HG03135 (cell line): ENCODE measurements at regions not wholly inside any gene's neighbourhood (a gene's known extent, or its start where the extent isn't known, plus 50 kb on each side); places are given as distances from the start of the nearest gene placed in this dataset.
"Not testable (repeated sequence)": the region's sequence is repeated elsewhere in the genome, so short reads cannot be mapped to it uniquely, and the experiment has no call there.

Experiments
- ATAC-seq: cut with Tn5 transposase; IDR thresholded peaks from one replicate; pipeline ENCODE4 v1.9.1; 2021; ENCODE audit warnings: mild to moderate bottlenecking, moderate library complexity; ENCODE audit not compliant: unreplicated experiment

DNA sequence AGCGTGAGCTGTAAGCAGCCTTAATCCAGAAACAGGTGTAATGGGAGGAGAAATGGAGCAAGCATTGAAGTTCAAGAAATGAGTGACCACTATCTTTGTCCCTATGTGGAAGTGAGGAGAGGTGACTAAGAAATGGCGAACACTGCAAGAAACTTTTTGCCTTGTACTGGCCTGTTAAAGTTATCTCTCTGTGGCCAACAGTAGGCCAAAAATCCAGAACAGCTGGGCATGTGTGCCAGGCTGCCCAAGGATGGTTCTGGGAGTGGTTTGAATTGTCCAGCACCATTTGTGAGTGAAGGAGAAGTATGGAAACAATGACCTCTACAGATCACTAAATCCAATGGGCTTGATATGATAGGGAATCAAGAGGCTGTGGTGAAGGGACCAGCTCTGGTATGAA lies 83.3 kb upstream of the FRMD6 start:
- no peak for ATAC-seq

DNA sequence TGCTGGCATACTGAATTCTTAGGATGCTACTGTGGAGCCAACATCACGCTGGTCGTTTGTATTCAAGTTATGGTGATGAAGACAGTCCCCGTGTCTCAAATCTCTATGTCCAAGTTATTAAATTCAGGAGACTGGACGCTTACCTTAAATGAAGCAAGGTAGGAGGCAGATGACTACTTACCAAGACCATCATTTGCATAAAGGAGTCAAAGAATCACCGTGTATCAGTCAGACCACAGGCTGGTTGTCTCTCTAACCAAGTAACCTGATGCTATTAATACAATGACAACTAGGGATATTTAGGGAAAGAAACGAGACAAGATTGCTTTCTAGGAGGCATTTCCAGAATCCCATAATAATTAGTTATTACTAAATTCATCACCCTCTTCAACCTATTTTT lies 78.1 kb upstream of the FRMD6 start:
- no peak for ATAC-seq

DNA sequence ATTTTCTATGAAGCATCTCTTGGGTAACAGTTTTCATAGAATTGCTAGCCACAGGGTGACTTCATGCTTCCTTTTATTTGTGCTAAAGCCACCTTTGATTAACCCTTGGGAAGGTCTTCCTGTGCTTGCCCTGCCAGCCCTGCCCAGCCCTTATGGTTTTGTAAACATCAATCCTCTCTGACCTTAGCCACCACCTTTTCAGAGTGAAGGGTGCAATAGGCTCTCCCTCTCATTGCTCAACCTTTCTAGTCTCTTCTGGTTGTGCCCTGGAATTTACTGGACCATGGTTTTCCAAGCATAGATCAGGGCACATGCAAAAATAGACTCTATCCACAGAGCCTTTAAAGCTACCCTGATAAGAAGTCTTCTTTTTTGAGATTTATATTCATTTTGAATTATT lies 77.7 kb upstream of the FRMD6 start:
- no peak for ATAC-seq

DNA sequence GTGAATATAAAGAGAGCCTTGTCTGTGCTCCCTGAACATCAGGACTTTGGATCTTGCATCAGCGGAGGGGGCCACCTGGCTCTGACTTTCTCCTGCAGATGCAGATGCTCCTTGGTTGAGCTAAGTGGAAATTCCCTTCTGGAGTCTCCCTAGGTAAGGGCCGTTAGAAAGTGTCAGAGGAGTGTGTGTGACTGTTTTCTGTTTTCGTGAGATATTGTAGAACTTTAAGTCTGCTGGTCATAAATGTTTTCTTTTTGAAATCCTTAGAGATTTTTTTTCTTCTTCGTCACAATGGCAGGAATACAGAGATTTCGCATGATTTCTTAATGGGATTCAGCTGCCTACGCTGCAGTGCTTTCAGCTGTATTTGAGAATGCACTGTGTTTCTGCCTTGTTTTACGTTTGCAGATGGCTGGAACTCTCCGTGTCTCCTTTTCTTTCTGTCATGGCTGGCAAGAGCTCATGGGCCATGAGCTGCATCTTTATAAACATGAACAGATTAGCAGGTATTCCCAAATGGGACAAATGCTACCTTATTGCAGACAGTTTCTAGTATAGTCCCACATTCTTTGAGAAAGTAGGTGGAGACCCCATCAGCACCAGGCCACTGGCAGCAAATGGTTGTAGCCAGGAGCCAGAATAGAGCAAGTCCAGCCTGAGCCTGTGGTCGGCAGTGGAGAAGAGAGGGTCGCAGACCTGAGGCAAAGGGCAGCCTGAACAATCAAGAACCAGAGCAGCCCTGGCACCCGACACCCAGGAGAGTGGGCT lies 76.2 kb upstream of the FRMD6 start:
- no peak for ATAC-seq

DNA sequence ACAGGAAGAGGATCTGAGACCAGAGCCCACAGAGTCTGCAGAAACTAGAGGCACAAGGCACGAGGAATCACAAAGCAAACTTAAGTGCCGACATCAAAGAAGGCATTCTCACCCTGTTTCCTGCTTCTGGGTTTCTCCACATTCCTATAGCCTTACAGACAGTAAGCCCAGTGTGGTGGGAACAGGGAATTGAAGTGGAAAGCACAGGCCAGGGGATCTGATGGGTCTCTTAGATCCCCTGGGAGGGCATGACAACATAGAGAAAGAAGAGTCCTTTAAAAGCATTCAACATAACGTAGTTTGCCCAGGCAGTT lies 75.6 kb upstream of the FRMD6 start:
- no peak for ATAC-seq

DNA sequence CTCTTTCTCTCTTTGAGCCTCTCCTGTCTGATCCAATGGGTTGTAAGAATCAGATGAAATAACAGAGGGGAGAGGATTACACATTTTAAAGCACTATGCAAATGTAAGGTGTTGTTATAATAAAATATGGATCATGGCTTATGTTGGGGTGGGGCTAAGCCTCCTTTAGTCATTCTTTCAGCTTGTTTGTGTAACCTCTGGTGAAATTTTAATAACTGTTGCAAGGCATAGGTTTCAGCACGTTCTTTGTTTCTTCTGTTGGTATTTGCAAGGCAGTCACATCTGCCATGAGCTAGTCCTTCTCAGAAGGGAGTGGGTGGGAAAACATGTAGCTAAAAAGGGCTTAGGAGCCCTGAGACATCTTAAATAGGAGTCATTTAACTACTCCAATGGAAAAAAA lies 74.8 kb upstream of the FRMD6 start:
- no peak for ATAC-seq

DNA sequence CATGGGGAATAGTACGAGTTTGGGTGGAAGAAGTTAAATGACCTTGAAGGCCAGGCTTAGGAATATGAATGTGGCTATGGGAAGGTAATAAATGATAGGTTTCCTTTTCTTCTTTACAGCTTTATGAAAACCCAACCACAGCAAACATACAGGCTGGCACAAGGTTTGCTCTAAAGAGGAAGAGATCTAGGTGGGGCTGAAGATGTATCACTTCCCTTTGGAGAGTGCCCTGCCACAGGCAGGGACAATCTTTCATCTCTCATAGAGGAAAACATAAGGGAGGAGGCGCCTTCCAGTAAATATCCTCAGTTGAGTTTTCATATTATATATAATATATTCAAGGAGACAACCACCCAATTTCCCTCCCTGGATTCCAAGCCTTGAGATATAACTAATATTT lies 72.9 kb upstream of the FRMD6 start:
- no peak for ATAC-seq

DNA sequence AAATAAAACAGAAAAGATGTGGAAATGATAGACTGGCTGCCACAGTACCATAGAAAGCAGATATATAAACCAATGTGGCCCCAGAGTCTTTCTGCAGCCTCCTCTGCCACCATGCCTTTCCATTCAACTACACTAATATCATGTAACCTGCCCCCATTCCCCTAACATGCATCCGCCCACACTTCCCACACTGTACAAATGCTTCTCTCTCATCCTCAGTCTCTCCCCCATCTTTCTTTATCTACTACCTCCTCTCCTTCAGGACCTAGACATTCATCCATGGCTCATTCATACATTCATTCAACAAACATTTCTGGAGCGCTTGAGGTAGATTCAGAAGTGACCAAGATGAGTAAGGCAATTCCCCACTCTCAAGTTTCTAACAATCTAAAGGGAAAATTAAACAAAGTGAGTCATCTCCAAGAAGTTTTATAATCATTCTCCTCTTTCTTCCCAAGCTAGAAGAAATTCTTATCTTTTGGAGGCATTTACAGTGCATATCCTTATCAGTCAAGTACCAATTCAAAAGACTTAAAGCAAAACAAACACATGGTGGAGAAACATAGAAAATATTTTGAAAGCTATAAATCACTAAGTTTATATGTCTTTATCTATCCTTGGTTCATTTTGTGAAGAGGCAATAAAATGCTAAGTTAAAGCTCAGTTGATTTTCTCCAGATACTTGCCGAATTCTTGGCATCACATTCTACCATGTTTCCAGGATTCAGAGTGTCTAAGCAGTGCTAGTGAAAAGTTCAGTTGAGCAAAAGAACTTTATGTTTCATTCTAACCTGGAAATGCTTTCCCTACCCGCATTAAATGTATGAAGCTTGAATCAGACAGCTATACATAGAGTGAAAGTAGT lies 70.5 kb upstream of the FRMD6 start:
- ATAC-seq: no peak

DNA sequence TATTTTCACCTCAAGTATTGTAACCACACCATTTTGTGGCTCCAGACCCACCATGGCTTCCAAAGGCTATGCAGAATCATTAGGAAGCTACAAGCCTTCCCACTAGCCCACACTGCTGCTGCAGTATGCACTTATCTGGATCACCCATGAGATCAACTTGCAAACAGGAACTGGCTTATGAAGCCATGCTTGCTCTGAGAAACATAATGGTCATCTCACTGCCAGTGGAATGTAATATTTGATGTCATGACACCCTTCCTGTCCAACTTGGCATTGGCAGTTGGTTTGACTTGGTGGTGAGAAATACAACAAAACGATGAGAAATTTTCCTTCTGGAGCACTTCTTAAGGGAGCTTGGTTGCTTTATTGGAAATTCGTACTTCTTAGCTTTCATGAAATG lies 69.3 kb upstream of the FRMD6 start:
- ATAC-seq: no peak

DNA sequence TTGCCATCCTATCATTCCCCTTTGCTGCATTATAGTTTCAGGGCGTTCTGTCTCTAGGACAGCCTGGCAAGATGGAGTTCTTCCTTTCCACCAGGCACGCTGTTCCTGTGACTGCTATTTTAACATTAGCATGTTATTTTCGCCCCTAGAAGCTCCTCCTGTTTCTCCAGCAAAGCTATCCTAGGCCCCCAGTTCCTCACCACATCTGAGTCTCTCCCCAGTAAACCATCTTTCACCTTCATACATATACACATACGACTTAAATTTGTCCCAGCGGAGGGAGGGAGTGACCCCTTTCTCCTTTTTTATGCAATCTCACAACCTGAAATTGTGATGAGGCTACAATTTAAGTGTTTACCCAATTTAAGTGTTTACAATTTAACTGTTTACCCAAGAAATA lies 66.7 kb upstream of the FRMD6 start:
- ATAC-seq: no peak

DNA sequence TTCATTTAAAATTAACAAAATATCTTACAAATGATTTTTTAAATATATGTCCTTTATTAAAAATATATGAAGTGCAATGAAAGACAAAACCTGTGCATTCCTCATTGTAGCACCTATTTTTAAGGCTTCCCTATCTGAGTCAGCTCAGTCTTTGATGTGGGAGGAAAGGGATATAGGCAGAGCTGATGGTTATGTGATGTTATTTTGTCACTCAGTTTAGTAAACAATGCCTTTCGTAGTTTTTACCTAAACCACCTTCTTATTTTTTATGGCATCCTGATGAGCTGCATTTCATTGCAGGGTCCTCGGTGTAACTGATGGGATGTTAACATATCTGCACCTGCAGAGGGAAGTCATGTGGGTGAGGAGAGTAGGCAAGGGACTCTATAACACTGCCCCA lies 58.9 kb upstream of the FRMD6 start:
- ATAC-seq: no peak

DNA sequence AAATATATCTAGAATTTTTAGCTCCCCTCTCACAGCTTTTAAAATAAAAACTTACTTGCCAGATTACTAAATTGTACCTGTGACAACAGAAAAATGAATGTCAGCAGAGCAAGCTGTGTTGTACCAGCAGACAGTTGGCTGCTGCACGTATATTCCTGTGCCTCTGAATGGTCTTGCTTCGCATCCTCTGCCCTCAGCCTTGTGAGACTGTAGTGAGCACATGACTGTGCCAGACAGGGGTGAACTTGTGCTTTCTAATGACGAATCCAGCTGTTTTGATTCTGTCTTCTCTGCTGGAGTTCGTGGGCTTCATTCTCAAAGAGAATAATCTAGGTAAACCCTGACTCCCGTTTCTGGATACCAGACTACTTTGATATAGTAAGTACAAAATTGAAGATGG lies 58.3 kb upstream of the FRMD6 start:
- ATAC-seq: no peak

DNA sequence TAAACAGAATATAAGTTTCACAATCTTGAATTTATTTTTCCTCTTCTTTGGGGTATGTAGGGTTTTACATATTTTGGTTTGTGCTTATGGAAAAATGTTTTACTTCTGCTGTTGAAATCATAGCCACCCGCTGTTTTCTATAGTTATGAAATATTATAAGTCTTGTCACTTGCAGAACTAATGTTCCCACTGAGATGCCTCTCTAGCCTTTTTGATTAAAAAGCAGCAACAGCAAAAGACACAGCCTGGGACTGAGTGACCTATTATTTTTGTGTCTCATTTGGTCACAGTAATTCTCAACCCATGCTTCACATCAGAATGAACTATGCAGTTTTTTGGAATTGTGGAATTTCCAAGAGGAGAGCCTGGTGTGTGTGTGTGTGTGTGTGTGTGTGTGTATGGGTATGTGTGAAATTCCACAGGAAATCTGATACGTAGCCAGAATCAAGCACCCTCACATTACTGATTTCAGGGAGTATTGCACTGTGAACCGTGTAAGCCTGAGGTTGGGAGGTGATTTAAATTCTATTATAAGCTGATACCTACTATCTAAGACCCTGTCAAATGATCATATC lies 55.7 kb upstream of the FRMD6 start:
- no peak for ATAC-seq

DNA sequence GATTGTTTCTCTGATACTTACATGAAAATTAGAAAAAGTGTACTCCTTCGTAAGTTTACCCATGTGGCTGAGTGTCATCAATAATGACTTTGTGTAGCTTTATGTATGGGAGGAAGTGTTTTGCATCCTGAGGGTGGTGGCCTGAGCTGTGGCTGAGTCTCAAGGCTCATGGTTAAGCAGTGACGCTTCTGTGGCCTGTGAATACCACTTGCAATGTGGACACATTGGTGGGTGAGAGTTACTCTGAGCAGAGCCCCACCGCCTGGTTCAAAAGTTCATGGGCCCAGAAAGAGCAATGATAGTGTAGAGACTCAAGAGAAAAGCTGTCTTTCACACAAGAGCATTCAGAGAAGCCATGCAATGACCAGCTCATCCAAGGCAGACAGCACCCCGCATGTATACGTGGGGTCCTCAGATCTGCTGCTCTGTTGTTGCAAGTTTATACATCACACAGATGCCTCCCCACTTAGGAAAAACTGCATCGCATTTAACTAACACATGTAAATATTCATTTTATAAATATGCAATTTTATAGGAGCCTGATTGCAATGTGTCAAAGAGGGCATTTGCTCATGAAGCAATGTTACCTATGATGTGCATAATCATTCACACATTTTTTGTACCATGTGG lies 55.1 kb upstream of the FRMD6 start:
- no peak for ATAC-seq

DNA sequence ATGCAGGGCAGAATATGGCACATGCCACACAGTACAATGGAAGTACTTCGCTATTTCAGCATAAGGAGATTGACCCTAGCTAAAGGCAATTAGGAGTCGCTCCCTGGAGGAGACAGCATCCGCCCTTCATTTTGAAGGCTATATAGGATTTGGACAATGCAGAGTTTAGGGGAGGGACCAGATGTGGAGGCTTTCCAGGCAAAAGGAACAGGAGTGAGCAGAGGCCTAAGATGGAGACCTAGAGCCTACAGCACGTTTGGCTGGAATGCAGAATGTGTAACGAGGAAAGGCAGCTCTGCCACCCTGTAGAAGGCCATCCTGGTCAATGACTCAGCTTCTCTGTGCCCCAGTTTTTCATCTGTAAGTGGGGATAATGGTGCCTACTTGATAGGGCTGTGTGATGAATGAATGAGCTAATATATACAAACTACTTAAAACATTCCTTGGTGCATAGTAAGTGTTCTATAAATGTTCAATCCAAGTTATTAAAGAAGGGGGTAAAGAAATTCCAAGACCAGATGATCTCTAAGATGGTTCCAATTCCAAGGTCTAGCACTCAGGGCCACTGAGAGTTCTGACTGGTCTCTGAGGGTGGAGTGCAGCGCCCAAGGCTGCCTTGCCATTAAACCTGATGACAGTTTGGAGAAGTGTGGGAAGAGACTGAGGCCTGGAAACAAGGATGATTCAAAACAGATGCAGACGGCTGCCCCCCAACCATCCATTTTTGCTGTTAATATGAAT lies 54.3 kb upstream of the FRMD6 start:
- no peak for ATAC-seq

DNA sequence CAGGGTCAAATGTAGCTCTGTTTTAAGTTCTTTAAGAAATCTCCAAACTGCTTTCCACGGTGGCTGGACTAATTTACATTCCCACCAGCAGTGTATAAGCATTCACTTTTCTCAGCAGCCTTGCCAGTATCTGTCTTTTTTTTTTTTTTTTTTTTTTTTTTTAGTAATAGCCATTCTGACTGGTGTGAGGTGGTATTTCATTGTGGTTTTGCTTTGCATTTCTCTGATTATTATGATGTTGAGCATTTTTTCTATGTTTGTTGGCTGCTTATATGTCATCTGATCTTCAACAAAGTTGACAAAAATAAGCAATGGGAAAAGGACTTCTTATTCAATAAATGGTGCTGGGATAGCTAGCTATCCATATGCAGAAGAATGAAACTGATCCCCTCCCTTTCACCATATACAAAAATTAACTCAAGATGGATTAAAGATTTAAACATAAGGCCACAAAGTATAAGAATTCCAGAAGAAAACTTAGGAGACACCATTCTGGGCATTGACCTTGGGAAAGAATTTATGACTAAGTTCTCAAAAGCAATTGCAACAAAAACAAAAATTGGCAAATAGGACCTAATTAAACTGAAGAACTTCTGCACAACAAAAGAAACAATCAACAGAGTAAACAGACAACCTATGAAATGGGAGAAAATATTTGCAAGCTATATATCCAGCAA lies 52.6 kb upstream of the FRMD6 start:
- ATAC-seq: not testable (repeated sequence)

DNA sequence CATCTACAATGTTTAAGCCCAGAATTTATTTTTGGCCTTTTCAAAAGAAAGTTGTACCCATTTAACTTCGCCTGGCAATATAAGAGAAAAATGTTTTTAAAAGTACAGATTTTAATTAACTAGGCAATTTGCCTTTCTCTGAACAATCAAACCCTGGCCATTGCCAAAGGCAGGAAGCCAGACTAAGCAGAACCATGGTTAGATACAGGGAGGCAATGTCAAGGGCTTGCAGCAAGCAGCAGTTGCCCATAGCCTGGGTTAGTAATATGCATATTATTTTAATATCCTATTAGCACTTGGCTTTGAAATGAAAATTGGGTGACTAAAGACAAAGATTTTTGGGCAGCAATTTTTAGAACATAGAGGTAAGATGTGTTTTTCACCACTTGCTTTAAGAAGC lies 51.1 kb upstream of the FRMD6 start:
- ATAC-seq: no peak
